ENCODE measurements at regions not wholly inside any gene's neighbourhood (a gene's known extent, or its start where the extent isn't known, plus 50 kb on each side); places are given as distances from the start of the nearest gene placed in this dataset.

DNA sequence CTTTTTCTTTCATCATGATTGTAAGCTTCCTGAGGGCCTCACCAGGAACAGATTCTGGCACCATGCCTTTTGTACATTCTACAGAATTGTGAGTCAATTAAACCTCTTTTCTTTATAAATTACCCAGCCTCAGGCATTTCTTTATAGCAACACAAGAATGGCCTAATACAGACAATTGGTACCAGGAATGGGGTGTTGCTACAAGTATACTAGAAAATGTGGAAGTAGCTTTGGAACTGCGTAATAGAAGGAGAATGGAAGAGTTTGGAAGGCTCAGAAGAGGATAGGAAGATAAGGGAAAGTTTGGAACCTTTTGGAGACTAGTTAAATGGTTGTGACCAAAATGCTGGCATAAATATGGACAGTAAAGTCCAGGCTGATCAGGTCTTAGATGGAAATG lies 108.9 kb upstream of the PLSCR4 start:
- TF ChIP-seq, protein P1, sequence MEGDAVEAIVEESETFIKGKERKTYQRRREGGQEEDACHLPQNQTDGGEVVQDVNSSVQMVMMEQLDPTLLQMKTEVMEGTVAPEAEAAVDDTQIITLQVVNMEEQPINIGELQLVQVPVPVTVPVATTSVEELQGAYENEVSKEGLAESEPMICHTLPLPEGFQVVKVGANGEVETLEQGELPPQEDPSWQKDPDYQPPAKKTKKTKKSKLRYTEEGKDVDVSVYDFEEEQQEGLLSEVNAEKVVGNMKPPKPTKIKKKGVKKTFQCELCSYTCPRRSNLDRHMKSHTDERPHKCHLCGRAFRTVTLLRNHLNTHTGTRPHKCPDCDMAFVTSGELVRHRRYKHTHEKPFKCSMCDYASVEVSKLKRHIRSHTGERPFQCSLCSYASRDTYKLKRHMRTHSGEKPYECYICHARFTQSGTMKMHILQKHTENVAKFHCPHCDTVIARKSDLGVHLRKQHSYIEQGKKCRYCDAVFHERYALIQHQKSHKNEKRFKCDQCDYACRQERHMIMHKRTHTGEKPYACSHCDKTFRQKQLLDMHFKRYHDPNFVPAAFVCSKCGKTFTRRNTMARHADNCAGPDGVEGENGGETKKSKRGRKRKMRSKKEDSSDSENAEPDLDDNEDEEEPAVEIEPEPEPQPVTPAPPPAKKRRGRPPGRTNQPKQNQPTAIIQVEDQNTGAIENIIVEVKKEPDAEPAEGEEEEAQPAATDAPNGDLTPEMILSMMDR (conservative IDR thresholded peaks at IDR 0.05; ENCODE audit: low read length), result no peak
- no peak for TF ChIP-seq EZH2phosphoT487 (IDR thresholded peaks at IDR 0.05; ENCODE audit: borderline replicate concordance, low read depth, low read length)
